H4 (cell line): ENCODE measurements at regions not wholly inside any gene's neighbourhood (a gene's known extent, or its start where the extent isn't known, plus 50 kb on each side); places are given as distances from the start of the nearest gene placed in this dataset.

ENCODE experiments used
- DNase-seq: peaks from one replicate; pipeline ENCODE4 v3.0.0-alpha.2; 2015; ENCODE audit warnings: low spot score

DNA sequence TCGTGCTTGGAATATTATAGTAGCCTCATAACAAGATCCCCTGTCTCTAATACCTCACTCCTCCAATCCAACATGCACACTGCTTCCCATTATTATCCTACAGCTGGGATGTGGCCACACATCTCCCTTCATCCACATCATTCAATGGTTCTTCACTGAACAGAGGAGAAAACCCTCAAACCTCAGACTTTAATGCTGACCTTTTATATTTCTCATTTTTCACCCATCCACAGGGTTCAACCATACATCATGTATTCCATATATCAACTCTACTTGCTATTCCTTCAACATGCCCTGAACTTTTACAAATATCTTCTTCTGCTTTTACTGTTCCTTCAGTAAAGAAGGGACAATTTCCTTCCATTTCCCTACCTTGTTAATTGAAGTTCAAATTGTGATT, 396.8 kb downstream of the TLE4 start:
- DNase-seq: no peak

DNA sequence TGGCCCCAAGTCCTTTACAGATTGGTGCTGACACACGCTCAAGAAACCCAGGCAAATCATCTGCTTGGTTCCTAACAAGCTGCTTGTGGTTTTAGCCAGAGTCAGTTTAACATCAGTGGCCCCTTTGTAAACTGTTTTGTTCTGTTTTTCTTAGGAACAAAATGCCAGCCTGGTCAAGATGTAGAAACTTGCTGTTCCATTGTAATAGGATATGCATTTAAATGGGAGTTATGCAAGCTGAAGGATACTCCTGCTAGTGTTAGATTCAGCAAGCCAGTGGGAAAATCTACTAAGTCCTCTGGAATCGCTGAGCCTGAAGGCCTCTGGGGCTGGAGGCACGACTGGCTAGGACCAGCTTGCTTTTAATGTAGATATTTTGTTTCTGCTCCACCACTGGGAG, 391.1 kb downstream of the TLE4 start:
- peak; percentile 33 for DNase-seq

DNA sequence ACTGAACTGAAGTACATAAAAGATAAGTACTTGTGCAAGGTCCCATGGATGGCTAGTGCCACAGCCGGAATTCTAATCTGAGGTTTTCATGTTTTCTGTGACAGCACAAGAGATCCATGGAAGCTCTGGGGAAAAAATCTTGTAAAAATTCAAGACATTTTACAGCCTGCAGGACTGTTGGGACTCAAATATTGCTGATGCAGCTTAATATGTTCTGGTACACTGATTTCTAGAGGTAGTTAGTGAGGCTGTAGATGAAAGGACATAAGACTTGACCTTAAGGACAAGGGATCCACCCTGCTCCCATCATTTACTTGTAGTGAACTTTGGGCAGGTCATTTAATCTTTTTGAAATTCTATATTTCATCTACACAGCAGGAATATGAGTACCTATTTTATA, 390.4 kb downstream of the TLE4 start:
- no peak for DNase-seq

DNA sequence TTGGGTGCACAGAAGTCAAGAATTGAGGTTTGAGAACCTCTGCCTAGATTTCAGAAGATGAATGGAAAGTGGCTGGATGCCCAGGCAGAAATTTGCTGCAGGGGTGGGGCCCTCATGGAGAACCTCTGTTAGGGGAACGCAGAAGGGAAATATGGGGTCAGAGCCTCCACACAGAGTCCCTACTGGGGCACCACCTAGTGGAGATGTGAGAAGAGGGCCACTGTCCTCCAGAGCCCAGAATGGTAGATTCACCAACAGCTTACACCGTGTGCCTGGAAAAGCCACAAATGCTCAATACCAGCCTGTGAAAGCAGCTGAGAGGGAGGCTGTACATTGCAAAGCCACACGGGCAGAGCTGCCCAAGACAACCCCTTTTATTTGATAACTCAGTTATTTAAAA, 383.5 kb downstream of the TLE4 start:
- peak; percentile 9 for DNase-seq

DNA sequence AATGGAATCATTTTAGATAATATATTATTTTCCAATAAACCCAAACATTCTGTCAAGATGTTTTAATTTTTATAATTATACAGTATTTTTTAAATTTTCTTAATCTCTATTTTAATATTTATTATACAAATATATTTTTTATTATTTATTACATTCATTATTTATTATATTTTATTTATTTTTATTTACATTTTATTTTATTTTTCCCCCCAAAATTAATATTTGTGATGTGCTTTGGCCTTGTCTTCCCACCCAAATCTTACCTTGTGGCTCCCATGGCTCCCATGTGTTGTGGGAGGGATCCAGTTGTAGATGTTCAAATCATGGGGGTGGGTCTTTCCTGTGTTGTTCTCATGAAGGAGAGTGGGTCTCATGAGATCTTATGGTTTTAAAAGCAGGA, 382.1 kb downstream of the TLE4 start:
- no peak for DNase-seq

DNA sequence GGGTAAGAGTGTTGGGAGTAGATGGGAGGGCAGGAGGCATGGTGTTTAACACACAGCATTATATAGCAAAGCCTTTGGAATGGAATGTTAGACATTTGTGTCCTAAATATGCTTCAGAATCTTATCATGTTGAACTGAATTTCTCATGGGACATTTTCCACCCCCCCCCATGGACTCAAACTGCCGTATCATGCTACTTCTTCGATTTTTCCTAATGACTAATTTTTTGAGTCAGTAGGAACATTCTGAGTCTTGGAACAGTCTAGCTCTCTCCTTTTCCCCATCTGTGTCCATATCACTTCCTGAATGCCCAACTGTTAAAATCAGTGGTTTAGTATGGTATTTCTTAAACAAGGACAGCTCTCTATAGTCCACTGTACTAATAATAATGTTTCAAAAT, 380.6 kb downstream of the TLE4 start:
- DNase-seq: no peak

DNA sequence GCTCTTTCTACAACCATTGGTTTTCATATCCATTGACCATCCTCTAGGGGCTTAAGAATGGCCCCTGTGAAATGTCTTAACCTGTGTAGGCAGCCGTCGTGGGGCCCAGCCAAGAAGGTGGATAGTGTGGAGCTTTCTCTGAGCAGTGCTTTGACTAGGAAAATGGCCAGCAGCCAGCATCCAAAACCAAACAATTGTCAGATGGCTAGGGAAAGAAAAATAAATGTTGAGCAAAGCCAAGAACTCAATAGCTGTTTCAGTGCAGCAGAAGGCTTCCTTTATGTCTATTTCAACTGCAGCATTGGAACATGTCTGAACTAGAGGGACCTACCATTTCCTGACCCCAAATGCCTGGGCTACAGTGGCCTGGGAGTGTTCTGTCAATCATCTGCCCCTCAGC, 374.9 kb downstream of the TLE4 start:
- peak; percentile 8 for DNase-seq

DNA sequence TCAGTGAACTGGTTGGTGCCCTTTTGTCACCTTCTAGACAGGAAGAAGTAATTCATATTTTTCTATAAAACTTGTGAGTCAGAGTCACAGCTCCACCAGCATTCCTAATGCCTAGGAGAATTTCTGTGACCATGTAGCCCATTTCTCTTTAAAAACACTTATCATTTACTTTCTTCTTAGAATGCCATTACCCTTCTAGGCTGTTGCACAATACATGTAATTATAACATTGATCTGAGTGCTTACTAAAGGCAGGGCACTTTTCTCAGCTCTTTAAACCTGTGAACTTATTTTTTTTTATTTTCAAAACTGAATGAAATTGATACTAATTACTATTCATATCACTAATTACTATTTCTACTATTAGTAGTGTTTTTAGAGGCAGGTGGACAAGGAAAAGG, 373.7 kb downstream of the TLE4 start:
- DNase-seq: no peak

DNA sequence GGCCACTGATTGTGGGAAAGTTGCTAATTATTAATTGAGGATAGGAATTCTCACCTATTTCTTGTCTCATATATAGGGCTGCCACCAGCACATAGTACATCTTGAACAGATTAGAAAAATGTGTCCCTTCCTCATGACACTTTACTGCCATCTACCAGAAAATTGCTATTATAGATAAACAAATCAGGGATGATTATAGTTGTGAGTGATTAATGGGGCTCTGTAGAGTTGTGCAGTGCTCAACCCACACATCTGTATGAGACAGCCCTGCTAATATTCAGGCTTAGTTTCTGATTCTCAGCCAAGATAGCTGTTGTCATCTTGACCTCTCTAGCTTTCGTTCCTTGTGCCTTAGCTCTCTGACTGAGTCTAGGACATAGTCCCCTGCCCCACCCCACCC, 373.3 kb downstream of the TLE4 start:
- DNase-seq: no peak

DNA sequence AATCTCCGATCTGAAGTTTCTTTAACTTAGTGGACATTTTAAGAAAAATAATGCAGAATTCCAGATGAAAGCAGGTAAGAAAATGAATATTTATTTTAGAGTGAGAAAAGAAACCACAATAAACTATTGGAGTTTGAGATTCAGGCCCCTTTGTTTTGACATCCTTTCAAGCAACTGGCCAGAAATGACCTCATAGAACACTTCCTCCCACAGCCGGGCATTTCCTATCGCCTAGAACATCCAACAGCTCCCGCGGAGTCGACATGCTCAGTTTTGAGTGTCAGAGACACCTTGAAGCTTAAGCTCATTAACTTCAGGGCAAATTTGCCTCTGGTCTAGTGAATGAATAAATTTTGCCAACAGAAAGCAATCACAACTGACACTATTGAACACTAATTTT, 369.2 kb downstream of the TLE4 start:
- DNase-seq: no peak

DNA sequence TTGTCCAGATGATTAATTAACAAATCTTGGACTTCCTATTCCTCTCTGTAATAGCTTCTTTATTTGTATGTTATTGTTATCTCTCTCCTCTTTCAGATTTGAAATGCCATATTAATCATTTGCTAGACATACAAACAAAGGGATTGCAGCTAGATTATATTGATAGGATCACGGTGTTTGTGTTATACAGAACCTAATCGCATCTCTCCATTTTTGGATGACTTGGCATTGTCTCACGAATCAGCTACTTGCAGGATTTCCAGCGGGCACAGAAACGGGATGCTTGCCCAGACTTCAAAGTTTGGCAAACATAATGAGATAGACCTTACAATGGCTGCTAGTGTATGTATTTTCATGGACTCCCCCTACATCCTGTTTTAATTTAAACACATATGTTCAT, 368.1 kb downstream of the TLE4 start:
- DNase-seq: peak; percentile 11

DNA sequence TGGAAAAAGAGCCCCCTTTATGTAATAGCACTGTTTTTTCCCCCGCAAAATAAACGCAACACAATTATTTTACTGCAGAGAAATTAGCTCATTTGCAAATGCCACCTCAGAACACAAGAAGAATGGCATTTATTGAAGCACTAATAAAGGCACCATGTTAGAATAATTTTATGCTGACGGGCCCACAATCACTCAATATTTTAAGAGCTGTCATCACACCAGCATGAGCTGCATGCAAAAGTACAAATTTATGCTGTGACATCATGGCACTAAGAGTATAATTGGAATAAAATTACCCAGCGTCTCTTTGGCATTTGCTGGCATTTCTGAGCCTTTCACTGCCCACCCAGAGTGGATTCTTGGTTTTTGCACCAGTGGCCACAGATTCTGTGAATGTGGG, 364.6 kb downstream of the TLE4 start:
- DNase-seq: no peak

DNA sequence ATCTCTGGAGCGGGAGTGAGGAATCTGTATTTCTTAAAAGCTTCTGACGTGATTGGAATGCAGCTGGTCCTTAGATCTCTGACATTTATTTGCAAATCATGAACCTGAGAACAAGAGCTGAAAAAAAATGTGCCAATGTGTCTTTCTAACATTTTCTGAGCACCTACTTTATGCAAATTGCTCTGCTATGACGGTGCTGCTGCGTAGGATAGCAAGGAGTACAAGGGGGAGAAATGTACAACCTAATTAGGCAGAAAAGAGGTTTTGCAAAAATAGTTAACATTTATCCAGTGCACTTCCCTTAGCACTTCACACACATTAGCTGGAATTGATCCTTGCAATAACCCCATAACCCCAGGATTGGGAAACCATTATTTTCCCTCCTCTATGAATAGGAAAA, 357.5 kb downstream of the TLE4 start:
- no peak for DNase-seq

DNA sequence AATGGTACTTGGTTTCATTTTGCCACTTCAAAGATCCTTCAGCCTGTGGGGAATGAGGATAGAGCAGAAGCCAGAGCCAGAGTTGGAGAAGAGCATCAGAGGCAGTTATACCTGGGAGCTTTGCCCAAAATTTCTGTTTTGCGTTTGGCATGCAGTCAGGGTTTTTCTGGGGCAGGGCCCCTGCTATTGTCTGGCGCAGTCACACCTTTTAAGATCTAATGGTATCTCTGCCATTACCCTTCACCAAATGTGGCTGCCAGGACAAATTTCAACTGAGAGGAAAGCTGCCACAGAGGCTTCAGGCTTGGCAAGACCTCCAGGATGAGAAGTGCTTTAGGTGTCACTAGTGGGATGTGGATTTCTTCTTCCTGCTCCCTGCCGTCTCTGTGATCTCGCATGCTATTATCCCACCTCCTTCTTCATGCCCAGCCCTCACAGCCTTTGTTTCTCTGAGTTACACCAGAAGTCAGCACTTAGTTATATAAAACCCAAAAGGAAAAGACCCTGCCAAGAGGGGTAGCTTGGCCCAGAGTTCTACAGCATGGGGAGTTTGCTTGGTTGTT, 357.0 kb downstream of the TLE4 start:
- DNase-seq: no peak

DNA sequence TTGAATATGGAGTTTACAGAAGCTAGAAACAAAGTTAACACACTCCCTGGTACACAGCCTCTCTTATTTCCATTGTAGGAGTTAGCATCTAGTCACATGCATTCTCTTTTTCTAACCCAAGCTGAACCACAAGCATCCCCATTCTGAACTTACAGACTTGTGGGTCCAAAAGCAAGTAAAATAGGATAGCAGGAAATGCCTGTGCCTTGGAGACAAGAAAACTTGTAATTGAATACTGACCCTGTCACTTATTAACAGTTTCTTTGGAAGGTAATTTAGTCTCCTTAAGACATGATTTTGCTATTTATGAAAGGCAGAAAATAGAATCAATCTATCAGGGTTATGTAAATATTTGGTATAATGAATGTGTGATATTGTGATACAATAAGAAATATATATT, 353.6 kb downstream of the TLE4 start:
- DNase-seq: no peak

DNA sequence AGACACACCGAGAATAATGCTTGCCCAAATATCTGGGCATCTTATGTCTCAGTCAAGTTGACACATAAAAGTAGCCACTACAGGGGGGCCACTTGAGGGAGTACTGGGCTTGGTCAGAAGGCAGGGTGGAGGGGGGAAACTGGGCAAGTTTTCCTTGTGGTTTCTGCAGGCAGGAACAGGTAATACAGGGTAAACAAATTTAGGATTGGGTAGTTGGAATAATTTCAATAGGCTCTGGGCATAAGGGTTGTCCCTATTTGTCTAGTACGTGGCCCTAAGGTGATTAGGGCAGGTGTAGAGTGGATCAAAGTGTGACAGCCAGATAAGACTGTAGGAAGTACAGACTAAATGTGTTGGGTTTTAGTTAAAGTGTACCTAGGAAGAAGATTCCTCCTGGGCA, 353.1 kb downstream of the TLE4 start:
- DNase-seq: no peak

DNA sequence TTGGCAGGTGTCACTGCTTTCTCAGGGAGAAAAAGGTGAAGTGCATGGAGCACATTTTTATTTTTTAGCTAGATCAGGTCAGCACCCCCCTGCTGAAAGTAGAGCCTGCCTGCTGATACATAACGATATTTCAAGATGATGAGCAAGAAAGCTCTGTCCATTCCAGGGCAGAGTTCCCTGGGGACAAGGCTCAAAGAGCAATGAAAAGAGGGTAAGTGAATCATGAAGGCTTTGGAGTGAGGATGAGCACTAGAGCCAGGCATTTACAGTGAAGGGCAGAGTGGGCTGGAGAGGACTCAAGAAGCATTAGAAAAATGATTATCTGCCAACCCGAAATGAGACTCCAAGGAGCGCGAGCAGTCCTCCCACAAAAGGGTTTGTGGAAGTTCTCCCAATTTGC, 345.7 kb downstream of the TLE4 start:
- DNase-seq: no peak

DNA sequence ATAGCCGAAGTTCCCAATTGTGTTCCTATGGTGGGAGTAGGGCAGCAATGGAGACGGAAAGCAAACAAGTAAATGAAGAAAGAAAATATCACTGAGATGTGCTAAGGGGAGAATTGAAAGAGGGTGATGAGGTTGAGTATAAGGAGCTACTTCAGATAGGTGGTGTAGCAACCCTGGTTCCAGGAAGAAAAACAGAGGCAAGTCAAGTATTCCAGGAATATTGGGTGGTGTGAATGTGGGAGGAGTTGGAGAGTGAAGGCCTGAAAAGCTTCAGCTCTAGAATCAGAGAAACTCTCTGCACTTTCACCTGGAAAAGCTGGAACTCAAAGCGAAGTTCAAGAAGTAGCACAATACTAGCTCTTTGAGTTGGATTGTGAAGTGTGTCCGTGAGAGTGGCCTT, 342.1 kb downstream of the TLE4 start:
- DNase-seq: no peak

DNA sequence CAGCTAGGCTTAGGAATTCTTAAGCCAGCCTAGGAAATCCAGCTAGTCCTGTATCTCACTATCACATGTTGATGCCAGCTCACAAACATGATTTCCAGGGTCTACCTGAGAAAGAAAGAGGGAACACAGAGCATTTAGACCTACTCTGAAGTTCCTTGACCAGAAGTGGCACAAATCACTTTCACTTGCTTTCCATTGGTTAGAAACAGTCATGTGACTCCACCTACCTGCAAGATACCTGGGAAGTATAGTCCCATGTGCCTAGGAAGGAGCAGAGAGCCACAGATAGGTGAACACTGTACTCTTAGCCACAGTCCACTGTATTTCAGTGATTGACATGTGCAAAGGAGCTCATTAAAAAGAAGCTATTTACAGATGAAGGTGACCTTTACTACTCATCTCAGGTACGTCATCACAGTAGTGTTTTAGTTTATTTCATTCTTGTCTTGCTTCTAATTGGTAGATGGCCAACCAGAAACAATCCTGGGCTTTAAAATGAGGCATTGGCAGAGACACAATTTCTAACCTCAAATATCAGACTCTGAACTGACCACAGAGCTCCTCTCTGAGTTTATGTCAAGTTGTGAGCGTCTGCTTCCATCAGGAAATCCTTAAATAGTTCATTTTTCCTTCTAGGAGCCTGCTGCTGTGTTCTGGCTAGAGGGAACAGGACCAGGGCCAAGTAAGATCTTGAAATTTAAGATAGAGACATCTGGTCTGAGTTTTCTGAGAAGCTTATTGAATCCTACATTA, 340.7 kb downstream of the TLE4 start:
- DNase-seq: no peak

DNA sequence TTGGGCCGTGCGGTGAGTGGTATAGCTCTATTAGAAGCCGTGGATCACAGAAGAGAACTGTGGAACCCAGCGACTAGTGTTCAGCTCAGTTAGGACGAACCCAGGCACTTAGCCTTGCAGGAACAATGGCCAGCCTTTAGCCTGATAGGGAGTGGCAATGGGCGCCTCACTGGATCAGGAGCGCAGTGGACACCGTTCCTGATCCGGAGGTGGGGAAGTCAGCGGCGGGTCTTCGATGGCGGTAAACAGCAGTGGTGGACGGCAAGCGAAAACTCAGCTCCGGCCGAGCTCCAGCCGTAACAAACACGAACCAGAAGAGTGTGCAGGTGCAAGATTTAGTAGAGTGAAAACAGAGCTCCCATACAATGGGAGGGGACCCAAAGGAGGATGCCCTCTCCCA, 340.0 kb downstream of the TLE4 start:
- DNase-seq: no peak

DNA sequence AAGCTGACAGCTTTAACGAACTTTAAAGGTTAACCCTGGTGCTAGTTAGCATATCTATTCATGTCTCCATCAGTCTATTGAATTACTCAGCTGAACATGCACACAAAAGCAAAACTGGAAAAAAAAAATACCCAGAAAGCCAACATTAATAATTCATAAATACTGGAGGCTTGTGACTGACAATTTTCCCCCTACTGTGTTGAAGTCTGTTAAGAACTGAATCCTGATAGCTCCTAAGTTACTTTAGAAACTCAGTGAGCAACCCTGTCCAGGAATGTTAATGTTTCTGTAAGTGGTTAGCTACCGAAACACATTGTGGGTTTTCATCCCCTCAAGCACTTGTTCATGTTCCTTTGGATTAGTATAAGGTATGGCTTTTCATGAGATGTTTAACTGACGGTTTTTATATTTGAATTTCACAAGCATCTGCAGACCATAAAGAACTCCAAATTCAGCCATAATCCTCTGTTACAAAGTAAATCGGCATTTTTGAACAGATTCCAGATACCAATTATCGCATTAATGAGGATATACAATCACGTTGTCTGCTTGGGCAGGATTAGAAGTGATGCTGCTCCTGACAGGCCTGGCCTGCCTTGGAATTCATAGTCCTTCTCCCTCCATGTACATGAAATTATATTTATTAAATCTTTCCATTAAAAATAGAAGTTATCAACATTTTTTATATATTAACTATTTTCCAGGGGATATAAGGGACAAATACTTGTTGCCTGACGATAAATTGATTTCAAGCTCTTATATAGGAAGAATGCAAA, 331.2 kb downstream of the TLE4 start:
- DNase-seq: peak; percentile 49

DNA sequence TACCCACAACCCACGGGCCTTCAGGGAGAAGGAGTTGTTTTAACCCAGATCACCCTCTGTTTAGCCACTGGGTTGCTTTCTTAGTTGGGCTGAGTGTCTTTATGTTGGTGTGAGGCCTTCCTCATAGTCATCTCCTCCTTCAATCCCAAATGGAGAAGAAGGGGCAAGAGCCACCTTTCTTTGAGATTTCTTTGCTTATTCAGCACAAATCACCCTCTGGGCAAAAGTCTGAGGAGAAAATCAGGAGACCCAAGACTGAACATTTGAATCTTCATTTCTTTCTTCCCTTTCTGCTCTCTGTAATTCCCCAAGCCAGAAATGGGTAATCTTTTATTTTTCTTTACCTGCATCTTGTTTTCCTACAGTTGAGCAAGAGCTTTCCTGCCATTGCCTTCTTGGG, 329.0 kb downstream of the TLE4 start:
- no peak for DNase-seq

DNA sequence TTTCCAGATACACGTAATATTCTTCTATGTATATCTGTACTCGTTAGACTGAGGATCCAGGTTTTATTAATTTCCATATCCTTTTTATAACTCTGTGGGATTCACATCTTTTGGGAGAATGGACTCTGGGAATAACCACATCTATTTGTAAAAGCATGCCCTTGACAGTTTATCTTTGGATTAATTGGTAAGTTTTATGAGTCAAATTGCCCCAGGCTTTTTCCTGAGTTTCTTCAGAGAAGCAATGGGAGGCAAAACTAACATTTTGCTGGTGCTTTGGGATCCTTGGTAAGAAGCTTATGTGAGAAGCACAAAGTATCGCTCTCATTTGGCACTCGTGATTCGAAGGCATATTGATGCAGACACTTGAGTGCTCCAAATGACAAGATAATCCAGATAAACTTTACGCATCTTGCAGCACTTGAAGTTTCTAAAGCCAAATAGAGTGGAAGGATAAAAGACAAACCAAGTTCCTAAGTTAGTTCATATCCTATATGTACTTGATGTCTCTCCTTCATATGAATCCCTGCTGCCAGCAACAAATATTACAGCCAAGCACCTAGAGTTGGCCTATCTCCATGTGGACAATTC, 324.7 kb downstream of the TLE4 start:
- DNase-seq: peak; percentile 6
